ENCODE measurements at regions not wholly inside any gene's neighbourhood (a gene's known extent, or its start where the extent isn't known, plus 50 kb on each side); places are given as distances from the start of the nearest gene placed in this dataset.

GRCh38 chr1:60419023-60419422, 345.5 kb upstream of the C1orf87 start:
- no peak for DNase-seq (ENCODE audit: insufficient read length)
- TF ChIP-seq POLR2A (IDR thresholded peaks at IDR 0.05; ENCODE audit: low read depth, low read length) = no peak
- TF ChIP-seq TAF1 (IDR thresholded peaks at IDR 0.05; ENCODE audit: borderline replicate concordance, low read depth, low read length) = no peak
- no peak for TF ChIP-seq POLR2AphosphoS5 (IDR thresholded peaks at IDR 0.05; ENCODE audit: low read depth, low read length)
- peak; percentile 17 for FAIRE-seq

GRCh38 chr1:60415696-60416095, 342.1 kb upstream of the C1orf87 start:
- FAIRE-seq (no peak), DNase-seq (ENCODE audit: insufficient read length) (no peak)
- no peak for TF ChIP-seq POLR2AphosphoS5 (IDR thresholded peaks at IDR 0.05; ENCODE audit: low read depth, low read length)
- no peak for TF ChIP-seq POLR2A (IDR thresholded peaks at IDR 0.05; ENCODE audit: low read depth, low read length)
- no peak for TF ChIP-seq TAF1 (IDR thresholded peaks at IDR 0.05; ENCODE audit: borderline replicate concordance, low read depth, low read length)

- no peak for DNase-seq (ENCODE audit: insufficient read length)
- no peak for FAIRE-seq
- TF ChIP-seq TAF1 (IDR thresholded peaks at IDR 0.05; ENCODE audit: borderline replicate concordance, low read depth, low read length) (no peak), POLR2A (IDR thresholded peaks at IDR 0.05; ENCODE audit: low read depth, low read length) (no peak)
These were observed 339.5 kb upstream of the C1orf87 start for GRCh38 chr1:60413091-60413490.

GRCh38 chr1:60411591-60411990, 338.0 kb upstream of the C1orf87 start:
- FAIRE-seq (no peak), DNase-seq (ENCODE audit: insufficient read length) (no peak)
- TF ChIP-seq POLR2A (IDR thresholded peaks at IDR 0.05; ENCODE audit: low read depth, low read length) (no peak), TAF1 (IDR thresholded peaks at IDR 0.05; ENCODE audit: borderline replicate concordance, low read depth, low read length) (no peak), POLR2AphosphoS5 (IDR thresholded peaks at IDR 0.05; ENCODE audit: low read depth, low read length) (no peak)

GRCh38 chr1:60402816-60403215, 329.2 kb upstream of the C1orf87 start:
- TF ChIP-seq POLR2AphosphoS5 (IDR thresholded peaks at IDR 0.05; ENCODE audit: low read depth, low read length) = no peak
- TF ChIP-seq TAF1 (IDR thresholded peaks at IDR 0.05; ENCODE audit: borderline replicate concordance, low read depth, low read length) = no peak
- no peak for TF ChIP-seq POLR2A (IDR thresholded peaks at IDR 0.05; ENCODE audit: low read depth, low read length)
- FAIRE-seq (no peak), DNase-seq (ENCODE audit: insufficient read length) (no peak)

GRCh38 chr1:60402216-60402615, 328.6 kb upstream of the C1orf87 start:
- DNase-seq (ENCODE audit: insufficient read length) (no peak), FAIRE-seq (no peak)
- no peak for TF ChIP-seq POLR2AphosphoS5 (IDR thresholded peaks at IDR 0.05; ENCODE audit: low read depth, low read length)
- no peak for TF ChIP-seq POLR2A (IDR thresholded peaks at IDR 0.05; ENCODE audit: low read depth, low read length)

- DNase-seq (ENCODE audit: insufficient read length) = no peak
- peak; percentile 87 for FAIRE-seq
- TF ChIP-seq TAF1 (IDR thresholded peaks at IDR 0.05; ENCODE audit: borderline replicate concordance, low read depth, low read length) = no peak
- no peak for TF ChIP-seq POLR2A (IDR thresholded peaks at IDR 0.05; ENCODE audit: low read depth, low read length)
These were observed 320.9 kb upstream of the C1orf87 start for GRCh38 chr1:60394436-60394835.

- FAIRE-seq (peak; percentile 76), DNase-seq (ENCODE audit: insufficient read length) (no peak)
- TF ChIP-seq POLR2AphosphoS5 (IDR thresholded peaks at IDR 0.05; ENCODE audit: low read depth, low read length) (no peak), TAF1 (IDR thresholded peaks at IDR 0.05; ENCODE audit: borderline replicate concordance, low read depth, low read length) (no peak), POLR2A (IDR thresholded peaks at IDR 0.05; ENCODE audit: low read depth, low read length) (no peak)
These were observed 317.2 kb upstream of the C1orf87 start for GRCh38 chr1:60390593-60391282.

- TF ChIP-seq POLR2A (IDR thresholded peaks at IDR 0.05; ENCODE audit: low read depth, low read length) (no peak), POLR2AphosphoS5 (IDR thresholded peaks at IDR 0.05; ENCODE audit: low read depth, low read length) (no peak), TAF1 (IDR thresholded peaks at IDR 0.05; ENCODE audit: borderline replicate concordance, low read depth, low read length) (no peak)
- no peak for DNase-seq (ENCODE audit: insufficient read length)
- peak; percentile 33 for FAIRE-seq
These were observed 314.8 kb upstream of the C1orf87 start for GRCh38 chr1:60388092-60388987.

GRCh38 chr1:60387175-60387574, 313.6 kb upstream of the C1orf87 start:
- FAIRE-seq (no peak), DNase-seq (ENCODE audit: insufficient read length) (no peak)
- TF ChIP-seq TAF1 (IDR thresholded peaks at IDR 0.05; ENCODE audit: borderline replicate concordance, low read depth, low read length) (no peak), POLR2AphosphoS5 (IDR thresholded peaks at IDR 0.05; ENCODE audit: low read depth, low read length) (no peak), POLR2A (IDR thresholded peaks at IDR 0.05; ENCODE audit: low read depth, low read length) (no peak)

GRCh38 chr1:60386249-60386648, 312.7 kb upstream of the C1orf87 start:
- TF ChIP-seq POLR2AphosphoS5 (IDR thresholded peaks at IDR 0.05; ENCODE audit: low read depth, low read length) = no peak
- no peak for TF ChIP-seq TAF1 (IDR thresholded peaks at IDR 0.05; ENCODE audit: borderline replicate concordance, low read depth, low read length)
- TF ChIP-seq POLR2A (IDR thresholded peaks at IDR 0.05; ENCODE audit: low read depth, low read length) = no peak
- DNase-seq (ENCODE audit: insufficient read length) (no peak), FAIRE-seq (no peak)

- FAIRE-seq = no peak
- no peak for TF ChIP-seq POLR2A (IDR thresholded peaks at IDR 0.05; ENCODE audit: low read depth, low read length)
- TF ChIP-seq TAF1 (IDR thresholded peaks at IDR 0.05; ENCODE audit: borderline replicate concordance, low read depth, low read length) = no peak
- no peak for TF ChIP-seq POLR2AphosphoS5 (IDR thresholded peaks at IDR 0.05; ENCODE audit: low read depth, low read length)
- DNase-seq (ENCODE audit: insufficient read length) = no peak
These were observed 302.6 kb upstream of the C1orf87 start for GRCh38 chr1:60376196-60376595.

All from GM12892 (cell line).